ENCODE measurements at regions not wholly inside any gene's neighbourhood (a gene's known extent, or its start where the extent isn't known, plus 50 kb on each side); places are given as distances from the start of the nearest gene placed in this dataset.

GRCh38 chr9:108621991-108622855 is 233.6 kb downstream of the ACTL7B start:
- ATAC-seq (no peak), DNase-seq (no peak)
- no peaks in the 10 kb centered on the region for H3K4me1 Mint-ChIP-seq
- H3K27ac Mint-ChIP-seq: no peak overlapping the region
- H3K27me3 Mint-ChIP-seq: peaks cover 0 to 16% (median 11%) of the 10 kb centered on the region in 5 donors
- no peaks in the 10 kb centered on the region for H3K36me3 Mint-ChIP-seq
- H3K9me3 Mint-ChIP-seq: peaks cover 0 to 12% (median 4%) of the 10 kb centered on the region in 9 donors
- no peak overlapping the region for H3K4me3 Mint-ChIP-seq
- POLR2A ChIA-PET: no interaction called here

DNA sequence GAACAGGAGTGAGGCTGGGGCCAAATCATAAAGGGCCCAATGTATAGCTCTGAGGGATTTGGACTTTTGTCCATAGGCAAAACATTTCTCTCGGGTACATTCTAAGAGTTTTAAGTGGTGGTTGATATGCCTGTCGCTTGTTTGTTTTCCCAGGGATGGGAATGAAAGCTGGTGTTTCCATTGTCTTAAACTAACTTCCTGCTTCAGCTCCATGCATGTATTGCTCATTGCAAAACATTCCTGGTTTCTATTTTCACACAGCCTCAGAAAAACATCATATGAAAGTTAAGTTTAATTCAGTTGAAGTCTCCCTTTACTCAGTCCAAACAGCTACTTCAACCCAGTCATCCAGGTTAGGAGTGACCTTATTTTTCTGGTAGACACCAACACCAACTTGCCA is 235.0 kb downstream of the ACTL7B start:
- no peak for DNase-seq
- POLR2A ChIA-PET: no interaction called here
- Mint-ChIP-seq H3K4me3 (no peak overlapping the region), H3K9me3 (peaks cover 0 to 11% (median 4%) of the 10 kb centered on the region in 9 donors), H3K27me3 (peaks cover 0 to 12% (median 8%) of the 10 kb centered on the region in 5 donors), H3K4me1 (no peaks in the 10 kb centered on the region), H3K27ac (no peak overlapping the region), H3K36me3 (no peaks in the 10 kb centered on the region)
- ATAC-seq: no peak

GRCh38 chr9:108618906-108619550 is 236.8 kb downstream of the ACTL7B start:
- no peak overlapping the region for H3K27ac Mint-ChIP-seq
- no peak for DNase-seq
- no peak for ATAC-seq
- H3K27me3 Mint-ChIP-seq: peaks cover 0 to 12% (median 6%) of the 10 kb centered on the region in 5 donors
- no peaks in the 10 kb centered on the region for H3K4me1 Mint-ChIP-seq
- POLR2A ChIA-PET: no interaction called here
- peaks cover 0 to 11% (median 4%) of the 10 kb centered on the region in 9 donors for H3K9me3 Mint-ChIP-seq
- H3K4me3 Mint-ChIP-seq: no peak overlapping the region
- H3K36me3 Mint-ChIP-seq: no peaks in the 10 kb centered on the region

- no peak for ATAC-seq
- H3K4me1 Mint-ChIP-seq: no peaks in the 10 kb centered on the region
- H3K36me3 Mint-ChIP-seq: no peaks in the 10 kb centered on the region
- no peak overlapping the region for H3K27ac Mint-ChIP-seq
- peaks cover 0 to 11% (median 4%) of the 10 kb centered on the region in 5 donors for H3K27me3 Mint-ChIP-seq
- no peak overlapping the region for H3K4me3 Mint-ChIP-seq
- DNase-seq: no peak
- H3K9me3 Mint-ChIP-seq: peaks cover 0 to 11% (median 4%) of the 10 kb centered on the region in 9 donors
- POLR2A ChIA-PET: no interaction called here
These were observed 238.1 kb downstream of the ACTL7B start for GRCh38 chr9:108617676-108618075.

DNA sequence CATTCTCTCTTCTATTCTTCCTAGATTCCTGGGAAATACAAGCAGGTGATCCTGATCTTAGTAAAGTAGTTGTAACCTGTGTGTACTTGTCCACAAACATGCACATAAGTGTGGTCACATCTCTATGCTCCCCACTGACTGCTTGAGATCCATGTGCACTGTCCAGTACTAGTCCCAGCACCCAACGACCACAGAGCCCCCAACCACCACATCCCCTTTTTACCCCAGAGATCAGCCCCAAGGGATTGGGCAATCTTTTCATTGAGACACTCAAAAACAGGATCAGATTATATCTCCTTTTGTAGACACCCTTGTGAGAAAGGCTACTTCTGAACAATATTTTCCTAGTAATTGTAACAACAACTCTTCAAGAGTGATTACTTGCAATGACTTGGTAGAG is 240.6 kb downstream of the ACTL7B start:
- POLR2A ChIA-PET: no interaction called here
- Mint-ChIP-seq H3K27ac (no peak overlapping the region), H3K9me3 (peaks cover 0 to 11% (median 0%) of the 10 kb centered on the region in 9 donors), H3K4me1 (no peaks in the 10 kb centered on the region), H3K36me3 (no peaks in the 10 kb centered on the region), H3K4me3 (no peak overlapping the region), H3K27me3 (peaks cover 0 to 4% (median 4%) of the 10 kb centered on the region in 5 donors)
- DNase-seq: no peak
- ATAC-seq: no peak

- Mint-ChIP-seq H3K4me3 (no peak overlapping the region), H3K36me3 (no peaks in the 10 kb centered on the region), H3K9me3 (peaks cover 0 to 11% (median 0%) of the 10 kb centered on the region in 9 donors), H3K27ac (no peak overlapping the region), H3K4me1 (no peaks in the 10 kb centered on the region), H3K27me3 (peaks cover 0 to 2% (median 0%) of the 10 kb centered on the region in 5 donors)
- ATAC-seq: no peak
- POLR2A ChIA-PET: no interaction called here
- no peak for DNase-seq
These were observed 243.3 kb downstream of the ACTL7B start for GRCh38 chr9:108612513-108612912.

GRCh38 chr9:108609897-108610253 is 245.9 kb downstream of the ACTL7B start:
- no peak overlapping the region for H3K27ac Mint-ChIP-seq
- no peaks in the 10 kb centered on the region for H3K36me3 Mint-ChIP-seq
- POLR2A ChIA-PET: no interaction called here
- peaks cover 0 to 6% (median 0%) of the 10 kb centered on the region in 9 donors for H3K9me3 Mint-ChIP-seq
- no peak for ATAC-seq
- DNase-seq: no peak
- no peaks in the 10 kb centered on the region for H3K27me3 Mint-ChIP-seq
- no peaks in the 10 kb centered on the region for H3K4me1 Mint-ChIP-seq
- no peak overlapping the region for H3K4me3 Mint-ChIP-seq

DNA sequence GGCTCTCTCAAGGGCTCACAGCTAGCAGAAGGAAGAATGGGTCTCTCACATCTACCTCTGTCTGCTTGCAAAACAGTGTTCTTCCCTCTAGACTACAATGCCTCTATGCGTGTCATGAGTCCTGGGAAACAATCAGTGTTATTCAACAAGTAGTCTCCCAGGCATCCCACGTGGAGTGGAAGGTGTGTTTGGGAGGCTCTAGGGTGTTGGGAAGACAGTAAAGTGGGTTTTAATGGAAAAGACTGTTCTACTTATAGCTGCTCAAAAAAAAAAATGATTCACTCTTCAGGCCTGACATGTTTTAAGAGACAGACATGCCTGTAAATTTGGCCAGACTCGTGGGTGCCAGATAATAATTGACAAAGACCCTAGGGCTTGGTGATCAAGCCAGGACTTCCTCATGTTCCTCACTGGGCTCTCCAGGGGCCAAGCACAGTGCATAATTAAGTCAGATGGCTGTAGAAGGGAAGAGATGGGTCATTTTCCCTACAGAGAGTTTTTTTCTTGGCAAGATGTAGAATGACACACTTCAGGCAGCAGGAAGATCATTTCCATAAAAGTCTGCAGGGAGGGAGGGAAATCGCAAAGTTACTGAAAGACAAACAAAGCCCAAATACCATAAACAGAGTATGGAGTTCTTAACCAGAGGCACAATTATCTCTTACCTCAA is 246.4 kb downstream of the ACTL7B start:
- H3K4me3 Mint-ChIP-seq: no peak overlapping the region
- POLR2A ChIA-PET: no interaction called here
- peaks cover 0 to 6% (median 0%) of the 10 kb centered on the region in 9 donors for H3K9me3 Mint-ChIP-seq
- DNase-seq (no peak), ATAC-seq (no peak)
- H3K27ac Mint-ChIP-seq: no peak overlapping the region
- peaks cover 0 to 2% (median 0%) of the 10 kb centered on the region in 5 donors for H3K27me3 Mint-ChIP-seq
- no peaks in the 10 kb centered on the region for H3K4me1 Mint-ChIP-seq
- no peaks in the 10 kb centered on the region for H3K36me3 Mint-ChIP-seq

- Mint-ChIP-seq H3K27me3 (peaks cover 0 to 9% (median 1%) of the 10 kb centered on the region in 5 donors), H3K27ac (no peak overlapping the region), H3K4me1 (no peaks in the 10 kb centered on the region), H3K4me3 (no peak overlapping the region), H3K36me3 (no peaks in the 10 kb centered on the region), H3K9me3 (peaks cover 0 to 6% (median 0%) of the 10 kb centered on the region in 9 donors)
- no peak for ATAC-seq
- POLR2A ChIA-PET: no interaction called here
- DNase-seq: no peak
These were observed 248.2 kb downstream of the ACTL7B start for GRCh38 chr9:108607607-108608006.

DNA sequence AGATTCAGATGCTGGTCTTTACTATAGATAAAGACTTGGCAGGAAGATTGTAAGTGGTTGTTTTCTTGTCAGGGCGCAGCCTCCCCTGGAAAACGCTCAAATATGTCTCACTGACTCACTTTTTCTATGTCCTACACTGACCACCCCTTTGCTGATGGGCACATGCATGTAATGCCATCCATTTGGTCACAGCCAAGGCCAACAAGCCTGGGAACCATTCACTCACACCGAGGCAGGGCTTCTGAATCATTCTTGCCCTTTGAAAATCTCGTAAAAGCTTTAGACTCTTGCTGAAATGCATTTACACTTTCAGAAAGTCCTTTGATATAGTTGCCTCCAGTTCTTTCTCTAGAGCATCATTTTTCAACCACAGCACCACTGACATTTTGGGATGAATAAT is 249.4 kb downstream of the ACTL7B start:
- peaks cover 0 to 6% (median 0%) of the 10 kb centered on the region in 9 donors for H3K9me3 Mint-ChIP-seq
- POLR2A ChIA-PET: no interaction called here
- ATAC-seq (no peak), DNase-seq (no peak)
- H3K27ac Mint-ChIP-seq: no peak overlapping the region
- H3K27me3 Mint-ChIP-seq: peaks cover 0 to 16% (median 1%) of the 10 kb centered on the region in 5 donors
- H3K4me1 Mint-ChIP-seq: no peaks in the 10 kb centered on the region
- no peaks in the 10 kb centered on the region for H3K36me3 Mint-ChIP-seq
- H3K4me3 Mint-ChIP-seq: no peak overlapping the region

DNA sequence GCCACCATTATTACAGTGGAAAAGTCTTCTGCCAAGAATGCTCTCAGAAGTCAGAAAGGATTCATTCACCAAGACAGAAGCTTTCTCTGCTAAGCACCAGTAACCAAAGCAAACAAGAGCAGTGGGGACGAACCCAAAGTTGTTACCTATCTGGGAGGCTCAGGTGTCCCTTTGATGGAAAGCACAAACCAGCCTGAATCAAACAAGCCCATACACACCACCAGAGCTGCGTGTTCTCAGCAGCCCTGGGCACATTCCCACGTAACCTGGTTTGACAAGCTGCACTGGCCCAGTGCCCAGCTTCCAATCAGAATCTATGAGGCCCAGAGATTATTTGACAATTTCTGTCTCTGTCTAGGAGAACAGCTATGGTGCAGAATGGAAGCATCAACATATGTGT is 252.6 kb downstream of the ACTL7B start:
- Mint-ChIP-seq H3K36me3 (no peaks in the 10 kb centered on the region), H3K27me3 (peaks cover 0 to 20% (median 1%) of the 10 kb centered on the region in 5 donors), H3K9me3 (peaks cover 0 to 6% (median 0%) of the 10 kb centered on the region in 9 donors), H3K4me1 (no peaks in the 10 kb centered on the region), H3K4me3 (no peak overlapping the region), H3K27ac (no peak overlapping the region)
- no peak for ATAC-seq
- POLR2A ChIA-PET: no interaction called here
- no peak for DNase-seq

- no peak for DNase-seq
- Mint-ChIP-seq H3K36me3 (no peaks in the 10 kb centered on the region), H3K9me3 (peaks cover 0 to 6% (median 0%) of the 10 kb centered on the region in 9 donors), H3K27me3 (peaks cover 0 to 20% (median 1%) of the 10 kb centered on the region in 5 donors), H3K4me1 (no peaks in the 10 kb centered on the region), H3K4me3 (no peak overlapping the region), H3K27ac (no peak overlapping the region)
- no peak for ATAC-seq
- POLR2A ChIA-PET: no interaction called here
These were observed 254.9 kb downstream of the ACTL7B start for GRCh38 chr9:108600896-108601295.

- no peak overlapping the region for H3K27ac Mint-ChIP-seq
- POLR2A ChIA-PET: no interaction called here
- no peaks in the 10 kb centered on the region for H3K36me3 Mint-ChIP-seq
- DNase-seq: no peak
- ATAC-seq: no peak
- peaks cover 0 to 6% (median 0%) of the 10 kb centered on the region in 9 donors for H3K9me3 Mint-ChIP-seq
- no peak overlapping the region for H3K4me3 Mint-ChIP-seq
- H3K27me3 Mint-ChIP-seq: peaks cover 0 to 20% (median 2%) of the 10 kb centered on the region in 5 donors
- no peaks in the 10 kb centered on the region for H3K4me1 Mint-ChIP-seq
These were observed 256.2 kb downstream of the ACTL7B start for GRCh38 chr9:108599571-108599970.
